ENCODE measurements at regions not wholly inside any gene's neighbourhood (a gene's known extent, or its start where the extent isn't known, plus 50 kb on each side); places are given as distances from the start of the nearest gene placed in this dataset.

DNA sequence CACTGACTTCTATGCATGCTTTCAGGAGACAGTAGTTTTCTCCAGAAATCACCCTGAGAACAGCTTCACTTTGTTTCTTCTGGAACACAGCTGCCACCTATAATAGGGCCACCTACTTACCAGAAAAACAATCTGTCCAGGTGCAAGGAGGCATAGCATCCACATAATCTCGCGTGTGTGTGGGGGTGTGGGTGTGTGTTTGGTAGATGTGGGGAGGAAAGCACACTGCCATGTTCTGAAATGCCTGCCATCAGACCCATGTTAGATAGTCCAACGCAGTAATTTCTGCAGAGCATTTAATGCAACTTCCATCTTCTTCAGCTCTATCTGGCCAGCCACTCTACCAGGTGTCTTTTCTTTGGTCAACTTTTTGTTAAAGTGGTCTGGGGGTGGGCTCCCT, 102.9 kb downstream of the ACER2 start:
- H3K9me3 ChIP-seq = no peaks in the 10 kb centered on the region
- no peak overlapping the region for H3K4me3 ChIP-seq
- peaks cover 10% of the 10 kb centered on the region; the same call in 1 of the 2 replicates for H3K27me3 ChIP-seq
- H3K36me3 ChIP-seq = no peaks in the 10 kb centered on the region
- DNase-seq = no peak

DNA sequence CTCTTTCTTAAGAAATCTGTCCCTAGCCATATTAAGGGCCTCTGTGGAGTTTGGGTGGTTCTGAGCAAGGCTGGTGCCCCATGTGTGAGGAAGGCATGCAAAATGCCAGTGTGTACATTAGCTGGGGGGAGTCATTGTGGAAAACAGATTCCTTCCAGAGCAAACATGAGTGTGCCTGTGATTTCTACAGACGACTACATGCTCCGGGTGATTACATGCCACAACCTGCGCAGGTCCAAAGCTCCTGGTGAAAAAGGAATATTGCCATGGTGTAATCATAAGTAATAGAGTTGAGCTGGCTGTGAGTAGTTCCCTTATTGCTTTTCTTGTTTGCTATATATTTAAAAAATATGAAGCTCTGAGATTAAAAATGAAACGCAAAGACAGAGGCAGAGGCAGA, 102.1 kb downstream of the ACER2 start:
- DNase-seq = no peak
- Histone ChIP-seq H3K4me3 (no peak overlapping the region), H3K27me3 (peaks cover 12% of the 10 kb centered on the region; the same call in 1 of the 2 replicates), H3K9me3 (no peaks in the 10 kb centered on the region), H3K36me3 (no peaks in the 10 kb centered on the region)
